Fibroblast of peridontal ligament (primary cell): ENCODE measurements at regions not wholly inside any gene's neighbourhood (a gene's known extent, or its start where the extent isn't known, plus 50 kb on each side); places are given as distances from the start of the nearest gene placed in this dataset.
"Not testable (repeated sequence)": the region's sequence is repeated elsewhere in the genome, so short reads cannot be mapped to it uniquely, and the experiment has no call there.

Experiments used
- DNase-seq: peaks from one replicate; pipeline ENCODE4 v3.0.0-alpha.2; 2010; ENCODE audit errors: extremely low read depth

GRCh38 chr12:93204896-93205295 lies 172.8 kb upstream of the NUDT4 start:
- no peak for DNase-seq

DNA sequence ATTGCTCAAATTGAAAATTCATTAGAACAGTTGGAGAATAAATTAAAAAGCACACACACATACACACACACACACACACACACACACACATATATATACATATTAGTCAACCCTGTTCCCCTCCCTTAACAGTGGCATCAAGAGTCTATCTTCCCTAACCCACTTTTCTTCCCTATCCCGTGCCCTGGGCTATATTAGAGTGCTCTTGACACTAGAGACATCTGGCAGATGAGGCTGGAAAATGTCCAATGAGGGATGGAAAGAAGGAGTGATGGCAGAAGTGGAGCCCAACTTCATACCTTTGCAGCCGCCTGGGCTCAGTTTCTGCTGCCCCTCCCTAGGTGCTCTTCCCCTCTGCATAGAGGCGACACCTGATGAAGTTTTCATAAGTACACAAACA lies 172.4 kb upstream of the NUDT4 start:
- DNase-seq: no peak

DNA sequence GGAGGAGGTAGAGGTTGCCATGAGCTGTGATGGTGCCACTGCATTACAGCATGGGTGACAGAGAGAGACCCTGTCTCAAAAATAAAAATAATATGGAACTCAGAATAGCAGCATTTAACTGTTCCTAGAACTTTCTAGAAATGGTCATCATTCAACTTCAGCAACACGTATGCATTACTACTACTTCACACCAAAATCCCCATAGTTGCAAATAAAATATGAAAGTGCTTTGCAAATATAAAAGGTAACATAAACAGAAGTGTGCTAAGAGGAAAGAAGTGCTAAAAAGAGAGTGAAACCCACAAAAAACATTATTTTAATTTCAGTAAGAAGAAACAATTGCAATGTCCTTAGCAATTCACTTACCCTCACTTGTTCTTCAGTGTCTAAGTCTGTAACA lies 169.7 kb upstream of the NUDT4 start:
- no peak for DNase-seq

DNA sequence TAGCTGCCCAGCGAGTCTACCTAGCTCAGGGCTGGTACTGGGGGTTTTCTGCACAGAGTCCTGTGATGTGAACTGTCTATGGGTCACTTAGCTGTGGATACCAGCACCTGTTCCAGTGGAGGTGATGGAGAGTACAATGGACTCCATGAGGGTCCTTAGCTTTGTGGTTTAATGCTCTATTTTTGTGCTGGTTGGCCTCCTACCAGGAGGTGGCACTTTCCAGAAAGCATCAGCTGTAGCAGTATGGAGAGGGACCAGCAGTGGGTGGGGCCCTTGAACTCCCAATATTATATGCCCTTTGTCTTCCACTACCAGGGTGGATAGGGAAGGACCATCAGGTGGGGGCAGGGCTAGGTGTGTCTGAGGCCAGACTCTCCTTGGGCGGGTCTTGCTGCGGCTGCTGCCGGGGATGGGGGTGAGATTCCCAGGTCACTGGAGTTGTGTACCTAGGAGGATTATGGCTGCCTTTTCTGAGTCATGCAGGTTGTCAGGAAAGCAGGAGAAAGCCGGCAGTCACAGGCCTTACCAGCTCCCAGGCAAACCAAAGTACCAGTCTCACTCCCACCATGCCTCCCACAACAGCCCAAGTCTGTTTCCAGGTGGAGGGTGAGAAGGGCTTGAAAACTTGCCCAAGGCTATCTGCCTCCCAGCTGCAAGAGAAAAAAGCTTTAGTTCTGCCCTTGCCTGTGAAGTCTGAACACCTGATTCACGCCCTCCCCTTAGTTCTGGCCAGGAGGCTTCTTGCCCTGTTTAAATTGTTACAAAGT lies 163.0 kb upstream of the NUDT4 start:
- DNase-seq: no peak

DNA sequence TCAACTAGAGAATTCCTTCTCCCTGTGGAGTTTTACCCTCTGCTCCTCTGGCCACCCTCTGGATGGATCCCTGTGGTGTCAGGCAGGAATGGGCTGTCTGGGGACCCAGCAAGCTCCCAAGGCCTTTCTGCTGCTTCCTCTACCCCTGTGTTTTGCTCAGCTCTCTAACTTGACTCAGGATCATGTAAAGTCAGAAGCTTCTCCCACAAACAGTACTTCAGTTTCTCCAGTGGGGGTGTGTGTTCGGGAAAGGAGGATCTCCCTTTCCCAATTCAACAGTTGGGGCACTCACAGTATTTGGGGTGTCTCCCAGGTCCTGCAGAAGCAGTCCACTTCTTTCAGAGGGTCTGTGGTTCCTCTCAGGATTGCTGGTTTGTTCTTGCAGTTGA lies 162.4 kb upstream of the NUDT4 start:
- DNase-seq: no peak

DNA sequence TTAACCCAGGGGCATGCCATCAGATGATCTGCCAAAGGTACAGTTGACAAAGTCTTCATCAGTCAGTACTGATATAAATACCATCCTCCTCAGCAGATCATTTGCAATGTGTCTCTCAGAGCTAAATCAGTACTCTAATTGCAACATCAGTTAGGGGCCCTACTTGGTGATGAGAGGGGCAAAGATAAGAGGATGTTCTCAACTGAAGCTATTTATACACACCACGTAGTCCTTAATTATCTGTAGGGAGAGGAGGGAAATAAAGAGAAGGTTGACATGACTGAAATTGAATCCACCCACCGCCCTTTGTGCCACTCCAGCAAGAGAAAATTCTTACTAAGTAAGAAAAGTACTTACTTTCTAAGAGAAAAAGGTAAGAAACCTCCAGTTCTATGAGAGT lies 157.8 kb upstream of the NUDT4 start:
- DNase-seq: no peak

DNA sequence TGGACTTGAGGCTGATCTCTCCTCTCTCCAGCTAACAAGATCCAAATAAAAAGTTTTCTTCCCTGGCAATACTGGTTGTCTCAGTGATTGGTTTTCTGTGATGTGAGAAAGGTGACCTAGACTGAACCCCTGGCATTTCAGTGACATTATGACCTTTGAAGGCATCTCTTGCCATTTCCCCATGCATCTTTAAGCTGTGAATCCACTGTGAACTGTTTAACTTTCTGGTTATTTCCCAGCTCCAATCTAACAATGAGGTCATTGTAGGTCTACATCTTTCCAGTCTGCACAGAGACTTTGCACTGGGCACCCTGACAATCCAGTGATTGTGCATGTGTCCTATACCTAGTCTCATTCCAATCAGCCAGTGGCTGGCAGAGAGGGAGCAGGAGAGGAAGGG lies 155.9 kb upstream of the NUDT4 start:
- DNase-seq: no peak

- DNase-seq: peak; percentile 54
These were observed 154.0 kb upstream of the NUDT4 start for GRCh38 chr12:93223440-93224426.

DNA sequence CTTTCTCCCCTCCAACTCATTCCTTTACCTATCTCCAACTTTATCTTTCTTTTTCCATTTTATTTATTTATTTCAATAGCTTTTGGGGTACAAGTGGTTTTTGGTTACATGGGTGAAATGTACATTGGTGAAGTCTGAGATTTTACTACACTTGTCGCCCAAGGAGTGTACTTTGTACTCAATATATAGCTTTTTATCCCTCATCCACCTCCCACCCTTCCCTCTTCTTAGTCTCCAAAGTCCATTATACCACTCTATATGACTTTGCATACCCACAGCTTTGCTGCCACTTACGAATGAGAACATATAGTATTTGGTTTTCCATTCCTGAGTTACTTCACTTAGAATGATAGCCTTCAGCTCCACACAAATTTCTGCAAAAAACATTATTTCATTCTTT lies 152.6 kb upstream of the NUDT4 start:
- DNase-seq: no peak

DNA sequence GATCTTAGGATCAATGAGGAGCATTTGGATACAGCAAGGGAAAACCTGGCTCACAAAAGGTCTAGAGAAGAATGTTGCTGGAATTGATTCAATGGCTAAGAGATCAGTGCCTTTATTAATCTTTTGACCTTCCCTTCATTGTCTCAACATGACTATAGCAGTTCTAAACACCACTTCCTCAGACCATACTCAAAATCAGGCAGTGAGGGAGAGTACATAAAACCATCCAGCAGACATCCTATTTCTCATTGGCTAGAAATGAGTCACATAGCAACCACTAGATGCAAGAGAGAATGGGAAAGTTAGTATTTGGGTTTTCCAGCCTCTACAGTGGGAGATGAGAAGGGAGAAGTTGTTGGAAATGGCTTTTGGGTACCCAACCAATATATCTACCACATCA lies 151.4 kb upstream of the NUDT4 start:
- DNase-seq: no peak

DNA sequence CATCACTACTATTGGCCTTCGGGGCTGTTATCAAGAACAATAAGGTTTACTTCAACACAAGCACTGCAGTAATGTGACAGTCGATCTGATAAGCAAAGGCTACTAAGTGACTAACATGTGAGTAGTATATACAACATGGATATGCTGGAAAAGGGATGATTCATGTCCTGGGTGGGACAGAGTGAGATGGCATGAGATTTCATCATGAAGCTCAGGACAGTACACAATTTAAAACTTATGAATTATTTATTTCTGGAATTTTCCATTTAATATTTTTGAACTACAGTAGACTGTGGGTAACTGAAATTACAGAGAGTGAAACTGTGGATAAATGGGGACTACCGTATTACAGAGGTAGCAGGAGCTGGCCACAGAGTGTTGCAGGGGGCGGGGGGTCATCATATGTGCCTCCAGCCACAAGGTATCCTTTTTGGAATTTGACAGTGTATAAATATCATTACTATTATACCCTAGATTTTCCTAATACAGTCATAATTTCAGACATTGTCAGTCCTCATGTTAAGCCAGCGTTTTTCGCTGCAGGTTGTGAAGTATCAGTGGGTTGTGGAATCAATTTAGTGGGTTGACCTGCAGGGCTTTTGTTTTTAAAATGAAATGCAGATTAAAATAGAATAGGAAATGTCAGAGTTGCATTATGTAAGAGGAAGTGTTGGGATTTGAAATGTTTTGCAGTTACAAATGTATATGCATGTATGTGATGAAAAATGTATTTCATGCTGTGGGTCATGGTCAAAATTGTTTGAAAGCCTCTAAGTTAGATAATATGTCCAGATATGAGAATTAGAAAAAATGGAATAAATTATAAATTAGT lies 148.0 kb upstream of the NUDT4 start:
- DNase-seq: peak; percentile 81

GRCh38 chr12:93230326-93230720 lies 147.4 kb upstream of the NUDT4 start:
- DNase-seq: no peak

- DNase-seq: no peak
These were observed 145.8 kb upstream of the NUDT4 start for GRCh38 chr12:93231938-93232337.

DNA sequence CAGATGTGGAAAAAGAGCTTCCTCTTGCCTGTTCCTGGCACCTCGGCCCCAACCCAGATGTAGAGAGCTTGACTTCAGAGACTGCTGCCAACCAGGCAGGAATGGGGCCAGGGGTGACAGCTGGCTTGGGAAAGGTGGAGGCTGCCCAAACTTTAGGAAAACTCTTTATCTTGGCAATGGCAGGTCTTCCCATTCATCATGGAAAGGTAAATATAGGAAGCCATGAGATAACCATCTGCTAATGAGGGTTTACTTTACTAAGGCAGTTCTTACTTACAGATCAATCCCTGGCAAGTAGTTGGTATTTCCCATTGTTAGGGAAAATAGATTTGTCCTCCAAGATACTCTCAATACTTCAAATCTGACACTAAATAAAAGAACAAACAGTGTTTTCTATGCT lies 143.1 kb upstream of the NUDT4 start:
- DNase-seq: no peak

DNA sequence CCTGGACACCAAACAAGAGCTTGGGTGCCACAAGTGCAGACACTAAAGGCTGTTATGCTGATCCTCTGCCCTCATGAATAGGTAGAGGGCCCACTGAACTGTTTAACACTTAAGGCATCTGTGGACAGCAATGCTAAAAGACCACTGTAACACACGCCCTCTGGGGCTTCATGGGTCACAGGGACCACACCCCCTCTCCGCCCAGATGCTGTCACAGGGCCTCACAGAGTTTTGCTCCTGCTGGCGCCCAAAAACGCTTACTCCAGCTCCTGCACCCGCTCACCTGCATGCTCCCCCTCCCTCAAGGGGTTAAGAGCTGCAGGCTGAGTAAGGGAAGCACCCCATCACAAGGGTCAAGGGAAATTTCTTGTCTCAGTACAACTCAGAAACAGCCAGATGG lies 141.8 kb upstream of the NUDT4 start:
- no peak for DNase-seq

- peak; percentile 54 for DNase-seq
These were observed 140.3 kb upstream of the NUDT4 start for GRCh38 chr12:93237235-93237915.

DNA sequence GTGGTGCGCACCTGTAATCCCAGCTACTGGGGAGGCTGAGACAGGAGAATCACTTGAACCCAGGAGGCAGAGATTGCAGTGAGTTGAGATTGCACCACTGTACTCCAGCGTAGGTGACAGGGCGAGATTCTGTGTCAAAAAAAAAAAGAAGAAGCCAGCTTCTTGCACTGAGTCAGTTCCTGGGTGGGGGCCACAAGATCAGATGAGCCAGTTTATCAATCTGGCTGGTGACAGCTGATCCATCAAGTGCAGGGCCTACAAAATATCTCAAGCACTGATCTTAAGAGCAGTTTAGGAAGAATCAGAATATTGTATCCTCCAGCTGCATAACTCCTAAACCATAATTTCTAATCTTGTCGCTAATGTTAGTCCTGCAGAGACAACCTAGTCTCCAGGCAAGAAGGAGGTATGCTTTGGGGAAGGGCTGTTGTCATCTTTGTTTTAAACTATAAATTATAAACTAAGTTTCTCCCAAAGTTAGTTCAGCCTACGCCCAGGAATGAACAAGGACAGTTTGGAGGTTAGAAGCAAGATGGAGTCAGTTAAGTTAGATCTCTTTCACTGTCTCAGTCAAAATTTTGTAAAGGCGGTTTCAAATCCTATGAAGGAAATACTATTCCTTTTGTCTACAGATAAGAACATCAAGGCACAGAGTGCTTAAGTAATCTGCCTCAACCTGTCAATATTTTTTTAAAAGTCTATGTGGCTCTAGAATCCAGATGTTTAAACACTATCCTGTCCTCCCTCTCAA lies 139.0 kb upstream of the NUDT4 start:
- DNase-seq: not testable (repeated sequence)

- DNase-seq: not testable (repeated sequence)
These were observed 137.9 kb upstream of the NUDT4 start for GRCh38 chr12:93239789-93240188.

GRCh38 chr12:93242154-93242972 lies 135.4 kb upstream of the NUDT4 start:
- no peak for DNase-seq

DNA sequence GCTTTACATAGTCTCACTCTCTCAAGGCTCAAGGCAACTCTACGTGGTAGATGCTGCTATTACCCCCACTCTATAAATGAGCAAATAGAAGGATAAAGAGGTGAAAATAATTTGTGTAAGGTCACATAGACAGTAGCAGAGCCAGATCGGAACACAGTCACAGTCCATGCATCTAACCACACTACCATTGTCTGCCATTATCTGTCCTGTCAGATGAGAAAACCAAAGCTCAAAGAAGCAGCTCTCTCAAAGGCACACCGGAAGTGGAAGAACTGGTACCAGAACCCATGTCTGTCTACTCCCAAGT lies 134.4 kb upstream of the NUDT4 start:
- no peak for DNase-seq
